Astrocyte (in vitro differentiated cells and primary cell): ENCODE measurements at regions not wholly inside any gene's neighbourhood (a gene's known extent, or its start where the extent isn't known, plus 50 kb on each side); places are given as distances from the start of the nearest gene placed in this dataset.

Experiments used
- DNase-seq: peaks from one replicate; pipeline ENCODE4 v3.0.0-alpha.2; 2010; ENCODE audit warnings: low read depth
- FAIRE-seq: peaks from 2 replicates; lab custom pipeline; 2011; peaks lifted over from hg19 to GRCh38; lab: Jason Lieb, UNC
- H2AFZ ChIP-seq: 2 replicates; pipeline ENCODE4 v1.6.0; 2012; ENCODE audit warnings: low read depth, low read length, inconsistent platforms
- H3K27ac ChIP-seq: 2 replicates; pipeline ENCODE4 v1.5.1; 2011; ENCODE audit warnings: low read depth, low read length, inconsistent platforms
- H3K27me3 ChIP-seq: 2 replicates; pipeline ENCODE4 v1.6.0; 2011; ENCODE audit warnings: low read length, inconsistent platforms; ENCODE audit not compliant: insufficient read depth
- H3K36me3 ChIP-seq: 2 replicates; pipeline ENCODE4 v1.5.1; 2011; ENCODE audit warnings: low read length, inconsistent platforms; ENCODE audit not compliant: insufficient read depth
- H3K4me1 ChIP-seq: 2 replicates; pipeline ENCODE4 v1.5.1; 2011; ENCODE audit warnings: low read length, inconsistent platforms; ENCODE audit not compliant: insufficient read depth
- H3K4me2 ChIP-seq: 2 replicates; pipeline ENCODE4 v1.6.0; 2012; ENCODE audit warnings: low read length, inconsistent platforms
- H3K4me3 ChIP-seq: 2 replicates; pipeline ENCODE4 v1.5.1; 2011; ENCODE audit warnings: low read depth, mild to moderate bottlenecking, low read length, inconsistent platforms; ENCODE audit not compliant: insufficient read depth
- H3K79me2 ChIP-seq: 2 replicates; pipeline ENCODE4 v1.6.0; 2012; ENCODE audit warnings: mild to moderate bottlenecking, low read length, inconsistent platforms; ENCODE audit not compliant: insufficient read depth
- H3K9ac ChIP-seq: 2 replicates; pipeline ENCODE4 v1.6.0; 2012; ENCODE audit warnings: mild to moderate bottlenecking, low read length, inconsistent platforms
- H3K9me3 ChIP-seq: 2 replicates; pipeline ENCODE4 v1.5.1; 2012; ENCODE audit warnings: low read depth, mild to moderate bottlenecking, low read length, inconsistent platforms; ENCODE audit not compliant: insufficient read depth
- H4K20me1 ChIP-seq: 2 replicates; pipeline ENCODE4 v1.6.0; 2012; ENCODE audit warnings: low read length, inconsistent platforms; ENCODE audit not compliant: insufficient read depth
- H3K27ac Mint-ChIP-seq: one replicate; pipeline ENCODE4 v1.8.0; 2021; ENCODE audit warnings: mild to moderate bottlenecking, mixed read lengths; ENCODE audit not compliant: unreplicated experiment
- H3K27me3 Mint-ChIP-seq: one replicate; pipeline ENCODE4 v1.8.0; 2021; ENCODE audit warnings: low read depth, mixed read lengths; ENCODE audit not compliant: unreplicated experiment
- H3K36me3 Mint-ChIP-seq: one replicate; pipeline ENCODE4 v1.8.0; 2021; ENCODE audit warnings: low read depth, mixed read lengths; ENCODE audit not compliant: unreplicated experiment
- H3K4me1 Mint-ChIP-seq: one replicate; pipeline ENCODE4 v1.8.0; 2021; ENCODE audit warnings: low read depth, mixed read lengths; ENCODE audit not compliant: unreplicated experiment
- H3K4me3 Mint-ChIP-seq: one replicate; pipeline ENCODE4 v1.8.0; 2021; ENCODE audit warnings: mild to moderate bottlenecking, moderate library complexity, mixed read lengths; ENCODE audit not compliant: unreplicated experiment
- H3K9me3 Mint-ChIP-seq: one replicate; pipeline ENCODE4 v1.8.0; 2021; ENCODE audit warnings: mild to moderate bottlenecking, mixed read lengths; ENCODE audit not compliant: unreplicated experiment
- EZH2 ChIP-seq: IDR thresholded peaks from 2 replicates; pipeline ENCODE4 v1.6.1; 2012; ENCODE audit warnings: mild to moderate bottlenecking, low read length, inconsistent platforms; ENCODE audit not compliant: insufficient read depth
- TF ChIP-seq, protein P1 (sequence below): IDR thresholded peaks from 2 replicates; pipeline ENCODE4 v1.5.1; 2011; ENCODE audit warnings: low read depth, mild to moderate bottlenecking, inconsistent platforms, low read length, moderate library complexity; ENCODE audit not compliant: insufficient read depth

- H3K9me3 Mint-ChIP-seq: peaks cover 18% of the 10 kb centered on the region
- no peak overlapping the region for H3K4me3 ChIP-seq
- no peaks in the 10 kb centered on the region for H4K20me1 ChIP-seq
- H3K27me3 ChIP-seq: no peaks in the 10 kb centered on the region
- H2AFZ ChIP-seq: no peak overlapping the region
- no peaks in the 10 kb centered on the region for H3K9me3 ChIP-seq
- no peaks in the 10 kb centered on the region for H3K4me1 ChIP-seq
- FAIRE-seq (no peak), DNase-seq (peak; percentile 56)
- H3K79me2 ChIP-seq: no peaks in the 10 kb centered on the region
- no peak for TF ChIP-seq EZH2
- TF ChIP-seq, protein P1, sequence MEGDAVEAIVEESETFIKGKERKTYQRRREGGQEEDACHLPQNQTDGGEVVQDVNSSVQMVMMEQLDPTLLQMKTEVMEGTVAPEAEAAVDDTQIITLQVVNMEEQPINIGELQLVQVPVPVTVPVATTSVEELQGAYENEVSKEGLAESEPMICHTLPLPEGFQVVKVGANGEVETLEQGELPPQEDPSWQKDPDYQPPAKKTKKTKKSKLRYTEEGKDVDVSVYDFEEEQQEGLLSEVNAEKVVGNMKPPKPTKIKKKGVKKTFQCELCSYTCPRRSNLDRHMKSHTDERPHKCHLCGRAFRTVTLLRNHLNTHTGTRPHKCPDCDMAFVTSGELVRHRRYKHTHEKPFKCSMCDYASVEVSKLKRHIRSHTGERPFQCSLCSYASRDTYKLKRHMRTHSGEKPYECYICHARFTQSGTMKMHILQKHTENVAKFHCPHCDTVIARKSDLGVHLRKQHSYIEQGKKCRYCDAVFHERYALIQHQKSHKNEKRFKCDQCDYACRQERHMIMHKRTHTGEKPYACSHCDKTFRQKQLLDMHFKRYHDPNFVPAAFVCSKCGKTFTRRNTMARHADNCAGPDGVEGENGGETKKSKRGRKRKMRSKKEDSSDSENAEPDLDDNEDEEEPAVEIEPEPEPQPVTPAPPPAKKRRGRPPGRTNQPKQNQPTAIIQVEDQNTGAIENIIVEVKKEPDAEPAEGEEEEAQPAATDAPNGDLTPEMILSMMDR: no peak
- H3K4me1 Mint-ChIP-seq: no peaks in the 10 kb centered on the region
- no peaks in the 10 kb centered on the region for H3K36me3 ChIP-seq
- H3K4me2 ChIP-seq: no peak overlapping the region
- no peak overlapping the region for H3K9ac ChIP-seq
- no peak overlapping the region for H3K4me3 Mint-ChIP-seq
- no peaks in the 10 kb centered on the region for H3K27me3 Mint-ChIP-seq
- peaks cover 2% of the 10 kb centered on the region for H3K36me3 Mint-ChIP-seq
- no peak overlapping the region for H3K27ac ChIP-seq
- H3K27ac Mint-ChIP-seq: no peak overlapping the region
Observed at GRCh38 chr3:55247666-55248065, 239.4 kb downstream of the WNT5A start.

DNA sequence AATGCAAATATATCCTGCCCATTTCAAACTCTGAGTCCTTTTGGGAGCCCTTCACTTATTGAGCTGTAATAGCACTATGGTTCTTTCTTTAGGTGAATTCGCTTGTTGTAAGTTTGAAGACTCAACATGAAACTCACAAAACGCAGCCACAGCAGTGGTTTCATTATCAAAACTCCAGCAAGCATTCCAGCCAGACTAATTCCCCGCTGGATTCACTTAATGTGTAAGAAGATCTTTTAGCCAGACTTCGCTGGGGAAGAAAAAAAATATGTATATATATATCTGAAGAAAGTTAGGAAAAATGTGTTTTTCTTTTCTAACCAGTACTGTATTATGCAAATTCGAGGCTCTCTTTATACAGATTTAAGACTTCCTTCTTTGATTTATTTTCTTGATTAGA is 241.1 kb downstream of the WNT5A start:
- Histone ChIP-seq H3K4me3 (no peak overlapping the region), H3K9ac (no peak overlapping the region), H3K27ac (no peak overlapping the region), H3K9me3 (no peaks in the 10 kb centered on the region), H3K4me1 (no peaks in the 10 kb centered on the region), H3K79me2 (no peaks in the 10 kb centered on the region), H4K20me1 (no peaks in the 10 kb centered on the region), H2AFZ (no peak overlapping the region), H3K27me3 (no peaks in the 10 kb centered on the region), H3K36me3 (no peaks in the 10 kb centered on the region), H3K4me2 (peak overlapping the region; percentile 28)
- FAIRE-seq (no peak), DNase-seq (no peak)
- Mint-ChIP-seq H3K36me3 (peaks cover 2% of the 10 kb centered on the region), H3K9me3 (peaks cover 18% of the 10 kb centered on the region), H3K27me3 (no peaks in the 10 kb centered on the region), H3K4me1 (no peaks in the 10 kb centered on the region), H3K4me3 (no peak overlapping the region), H3K27ac (no peak overlapping the region)
- TF ChIP-seq, protein P1: no peak
- no peak for TF ChIP-seq EZH2

DNA sequence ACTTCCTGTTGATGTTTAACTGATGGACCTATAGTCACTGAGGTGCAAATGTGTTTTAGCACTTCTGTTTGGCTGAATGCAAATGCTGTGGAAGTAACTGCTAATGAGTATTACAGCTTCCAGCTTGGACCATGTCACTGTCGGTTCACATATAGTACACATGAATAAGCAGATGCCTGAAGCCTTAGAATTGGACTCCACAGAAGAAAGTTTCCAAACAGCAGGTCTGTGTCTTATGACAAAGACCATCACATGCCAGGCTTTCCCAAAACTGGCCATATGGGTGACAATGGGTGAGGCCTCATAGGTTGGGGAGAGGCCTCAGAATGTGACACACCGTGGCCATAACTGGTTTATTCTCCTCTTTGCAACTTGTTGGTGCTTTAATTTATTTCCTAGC is 241.8 kb downstream of the WNT5A start:
- Mint-ChIP-seq H3K9me3 (peaks cover 19% of the 10 kb centered on the region), H3K27ac (no peak overlapping the region), H3K36me3 (no peaks in the 10 kb centered on the region), H3K4me3 (no peak overlapping the region), H3K4me1 (no peaks in the 10 kb centered on the region), H3K27me3 (no peaks in the 10 kb centered on the region)
- Histone ChIP-seq H3K4me1 (no peaks in the 10 kb centered on the region), H2AFZ (no peak overlapping the region), H3K9me3 (no peaks in the 10 kb centered on the region), H3K9ac (no peak overlapping the region), H3K79me2 (no peaks in the 10 kb centered on the region), H3K4me3 (no peak overlapping the region), H3K27ac (no peak overlapping the region), H3K27me3 (no peaks in the 10 kb centered on the region), H4K20me1 (no peaks in the 10 kb centered on the region), H3K4me2 (no peak overlapping the region), H3K36me3 (no peaks in the 10 kb centered on the region)
- TF ChIP-seq, protein P1: no peak
- TF ChIP-seq EZH2: no peak
- no peak for FAIRE-seq
- no peak for DNase-seq
